GM18502 (cell line): ENCODE measurements at regions not wholly inside any gene's neighbourhood (a gene's known extent, or its start where the extent isn't known, plus 50 kb on each side); places are given as distances from the start of the nearest gene placed in this dataset.

Source experiments
- ATAC-seq: cut with Tn5 transposase; IDR thresholded peaks from one replicate; pipeline ENCODE4 v1.9.1; 2021; ENCODE audit warnings: mild to moderate bottlenecking; ENCODE audit not compliant: unreplicated experiment, poor library complexity

DNA sequence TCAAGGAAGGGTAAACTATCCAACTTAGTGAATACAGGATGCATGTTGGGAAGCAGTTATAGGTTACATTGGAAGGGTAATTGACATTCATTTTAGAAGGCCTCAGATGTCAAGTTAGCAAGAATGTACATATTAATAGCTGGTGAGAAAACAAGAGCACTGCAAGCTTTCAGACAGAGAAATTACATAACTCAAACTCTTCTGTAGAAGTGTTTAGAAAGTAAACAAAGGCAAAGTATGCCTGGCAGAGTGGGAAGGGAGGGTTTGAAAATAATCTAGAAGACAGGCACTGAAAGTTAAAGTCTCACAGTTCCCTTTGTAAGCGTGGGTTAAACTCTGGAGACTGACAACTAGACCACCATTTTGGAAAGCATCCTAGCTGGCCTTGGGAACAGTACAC, 406.2 kb downstream of the ANKRD50 start:
- ATAC-seq: no peak

DNA sequence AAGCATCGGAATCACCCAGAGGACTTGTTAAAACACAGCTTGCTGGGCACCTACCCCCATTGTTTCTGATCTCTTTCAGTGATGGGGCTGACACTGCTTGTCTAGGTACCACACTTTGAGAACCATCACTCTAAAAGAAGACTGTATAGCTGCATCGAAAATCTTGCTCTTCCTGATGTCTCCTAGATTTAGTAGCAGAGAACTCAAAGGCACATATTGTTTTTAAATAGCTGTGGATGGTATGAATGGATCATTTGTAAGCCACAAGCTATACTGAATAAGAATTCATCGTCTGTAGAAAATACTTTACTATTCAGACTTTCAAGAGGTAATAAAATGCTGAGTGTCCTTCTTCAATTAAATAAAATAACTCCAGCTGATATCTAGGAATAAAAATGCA, 405.4 kb downstream of the ANKRD50 start:
- no peak for ATAC-seq

DNA sequence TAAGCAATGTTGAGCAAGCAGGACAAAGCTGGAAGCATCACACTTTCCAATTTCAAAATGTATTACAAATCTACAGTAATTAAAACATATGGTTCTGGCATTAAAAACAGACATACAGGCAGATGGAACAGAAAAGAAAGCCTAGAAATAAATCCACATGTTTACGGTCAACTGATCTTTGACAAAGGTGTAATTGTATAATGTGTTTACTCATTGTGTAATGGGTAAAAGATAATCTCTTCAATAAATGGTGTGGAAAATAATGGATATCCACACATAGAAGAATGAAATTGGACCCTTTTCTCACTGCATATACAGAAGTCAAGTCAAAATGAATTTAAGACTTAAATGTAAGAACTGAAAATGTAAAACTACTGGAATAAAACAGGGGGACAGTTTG, 394.2 kb downstream of the ANKRD50 start:
- ATAC-seq: no peak

DNA sequence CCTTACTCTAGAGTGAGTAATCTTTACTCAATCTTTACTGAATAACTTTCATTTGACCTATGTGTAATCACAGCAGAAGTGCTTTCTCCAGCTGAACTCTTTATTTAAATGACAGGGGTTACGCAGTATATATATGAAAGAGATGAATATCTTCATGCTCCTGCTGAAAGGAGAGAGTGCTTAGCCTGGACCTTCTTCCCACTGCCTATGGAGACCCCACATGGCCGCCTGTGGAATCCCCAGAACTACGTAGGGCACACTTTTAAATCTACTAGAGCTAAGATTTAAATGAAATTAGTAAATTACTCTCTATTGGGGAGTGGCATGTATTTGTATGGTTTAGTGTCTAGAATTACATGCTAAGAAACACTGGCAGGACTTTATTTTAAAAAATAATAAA, 391.2 kb downstream of the ANKRD50 start:
- ATAC-seq: no peak

GRCh38 chr4:124322234-124323065, 390.1 kb downstream of the ANKRD50 start:
- ATAC-seq: peak; percentile 69

DNA sequence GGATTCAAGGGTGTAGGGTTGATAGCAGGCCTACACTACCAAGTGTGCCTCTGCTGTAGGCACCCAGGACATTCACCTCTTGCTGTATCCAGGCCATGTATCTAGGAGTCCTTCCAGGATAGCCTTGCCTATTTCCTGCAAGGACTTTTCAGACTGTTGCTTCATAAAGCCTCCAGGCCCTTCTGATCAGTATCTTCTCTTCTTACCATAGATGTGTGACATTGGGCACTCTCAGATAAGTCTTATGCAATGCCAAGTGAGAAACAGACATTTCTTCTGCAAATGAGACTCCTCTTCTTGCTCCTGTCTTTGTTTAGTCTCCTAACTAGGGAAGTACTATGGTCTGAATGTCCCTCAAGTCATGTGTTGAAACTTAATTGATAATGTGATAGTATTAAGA, 386.8 kb downstream of the ANKRD50 start:
- ATAC-seq: no peak

- no peak for ATAC-seq
These were observed 383.4 kb downstream of the ANKRD50 start for GRCh38 chr4:124329134-124329533.

DNA sequence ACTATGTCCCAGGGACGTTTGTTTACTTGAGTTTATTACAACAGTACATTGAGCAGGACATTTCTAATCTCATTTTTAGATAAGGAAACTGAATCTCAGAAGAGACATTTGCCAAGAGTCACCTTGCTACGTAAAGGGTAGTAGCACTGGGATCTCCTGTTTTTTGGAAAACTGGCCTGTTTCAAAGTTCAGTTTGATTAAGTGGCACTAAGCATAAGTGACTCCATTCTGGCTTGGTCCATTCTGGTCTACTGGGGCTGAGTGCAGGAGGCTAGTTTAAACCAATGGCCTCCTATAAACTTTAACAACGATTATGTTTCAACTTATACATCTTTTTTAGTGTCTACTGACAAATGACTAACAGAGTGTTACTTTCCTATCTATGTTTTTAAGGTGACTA, 382.5 kb downstream of the ANKRD50 start:
- ATAC-seq: no peak

- ATAC-seq: no peak
These were observed 380.8 kb downstream of the ANKRD50 start for GRCh38 chr4:124331781-124332180.

DNA sequence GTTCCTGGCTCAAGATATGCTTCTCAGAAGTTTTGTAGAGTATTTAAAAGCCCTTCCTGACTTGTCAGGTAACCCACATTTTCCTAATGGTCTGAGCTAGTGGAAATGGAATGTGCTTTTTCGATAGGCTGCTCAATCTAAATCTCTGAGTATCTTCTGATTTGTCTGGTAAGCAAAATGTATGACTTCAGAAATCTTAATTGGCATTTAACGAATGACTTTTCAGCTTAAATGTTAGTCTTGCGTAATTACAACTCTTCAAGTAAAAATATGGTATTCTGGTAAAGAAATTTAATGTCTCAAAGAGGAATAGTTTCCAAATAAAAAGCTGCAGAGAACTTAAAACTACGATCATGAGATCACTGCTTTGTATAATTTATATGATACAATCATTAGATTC, 379.1 kb downstream of the ANKRD50 start:
- no peak for ATAC-seq

- no peak for ATAC-seq
These were observed 378.4 kb downstream of the ANKRD50 start for GRCh38 chr4:124334119-124334518.

DNA sequence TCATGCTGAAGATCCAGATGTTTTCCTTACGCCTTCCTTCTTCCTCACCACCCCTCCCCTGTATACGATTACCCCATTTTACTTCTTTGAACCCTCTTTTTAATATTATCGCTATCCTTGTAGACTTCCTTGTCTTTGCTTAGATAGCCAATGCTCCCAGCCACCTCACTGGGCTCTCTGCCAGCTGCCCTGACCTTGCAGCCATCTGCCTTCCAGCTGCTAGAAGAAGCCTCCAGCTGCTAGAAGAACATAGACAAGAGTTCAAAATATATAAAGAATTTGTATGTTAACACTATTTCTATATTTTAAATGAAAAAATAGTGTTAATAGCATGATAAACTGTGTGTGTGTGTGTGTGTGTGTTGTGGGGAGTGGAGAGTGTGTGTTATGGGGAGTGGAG, 374.7 kb downstream of the ANKRD50 start:
- no peak for ATAC-seq

DNA sequence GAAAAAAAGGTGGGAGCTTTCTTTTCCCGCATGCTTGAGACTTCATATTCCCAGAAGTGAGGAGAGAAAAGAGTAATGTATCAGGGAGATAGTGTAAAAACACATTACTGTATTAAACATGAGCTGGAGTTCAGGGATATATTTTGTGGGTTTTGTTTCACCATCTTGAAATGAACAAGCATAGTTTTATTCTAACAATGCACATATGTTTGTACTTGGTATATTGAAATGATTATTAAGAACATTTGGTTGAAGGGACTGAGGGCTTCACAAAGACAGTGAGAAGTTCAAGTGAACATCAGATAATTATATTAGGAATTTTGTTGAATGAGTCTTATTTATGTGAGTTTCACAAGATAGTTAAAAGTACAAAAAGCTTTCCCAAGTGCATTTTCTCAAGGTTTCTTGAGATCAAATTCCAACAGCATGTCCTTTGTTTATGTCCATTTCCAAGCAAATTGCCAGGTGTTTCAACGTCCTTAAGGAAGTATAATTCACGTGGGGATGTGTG, 368.8 kb downstream of the ANKRD50 start:
- no peak for ATAC-seq

DNA sequence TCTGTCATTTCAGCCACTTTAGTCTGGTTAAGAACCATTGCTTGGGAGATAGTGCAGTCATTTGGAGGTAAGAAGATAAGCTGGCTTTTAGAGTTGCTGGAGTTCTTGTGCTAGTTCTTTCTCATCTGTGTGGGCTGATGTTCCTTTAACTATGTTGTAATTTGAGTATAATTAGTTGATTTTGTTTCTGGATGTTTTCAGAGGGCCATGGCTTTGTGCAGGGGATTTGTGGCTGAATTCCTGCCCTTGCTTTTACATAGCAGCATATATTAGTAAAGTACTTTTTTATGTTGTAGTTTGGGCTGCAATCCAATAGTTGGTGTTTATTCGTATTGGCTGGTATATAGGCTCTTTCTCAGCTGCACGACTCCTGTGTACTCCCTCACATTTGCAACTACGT, 339.6 kb downstream of the ANKRD50 start:
- ATAC-seq: no peak

DNA sequence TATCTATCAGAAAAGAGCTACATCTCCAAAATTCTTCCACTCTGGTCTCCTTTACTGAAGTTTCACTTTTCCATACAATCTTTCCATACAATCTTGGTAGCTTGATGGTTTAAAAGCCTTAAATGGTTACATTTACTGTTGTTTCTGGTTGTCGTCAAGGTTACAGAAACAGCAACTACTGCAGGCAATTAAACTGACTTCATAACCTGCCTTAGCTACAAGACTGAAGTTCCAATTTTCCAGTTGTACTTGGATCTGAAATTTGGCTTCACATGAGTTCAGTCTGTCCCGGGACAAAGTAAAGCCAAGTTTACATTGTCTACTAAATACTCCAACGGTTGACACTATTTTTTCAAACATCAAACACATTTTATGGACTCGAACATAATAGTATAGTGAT, 326.4 kb downstream of the ANKRD50 start:
- no peak for ATAC-seq

DNA sequence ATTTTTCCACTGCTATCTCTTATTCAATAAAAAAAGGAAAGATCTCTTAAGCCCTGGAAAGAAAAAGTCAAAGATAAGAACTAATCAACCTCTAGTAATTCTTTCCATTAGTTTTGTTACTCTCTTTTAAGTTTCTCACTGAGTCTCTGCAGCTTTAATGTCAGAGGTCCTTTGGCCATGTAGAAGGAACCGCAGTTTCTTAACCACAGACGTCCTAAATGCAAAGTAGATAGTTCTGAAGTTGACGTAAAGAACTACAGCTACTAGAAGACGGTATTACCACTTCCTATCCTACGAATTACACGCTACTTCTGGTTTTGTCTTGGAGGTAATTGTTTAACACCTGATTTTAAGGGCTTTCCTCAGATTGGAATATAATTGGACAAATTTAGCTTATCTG, 325.9 kb downstream of the ANKRD50 start:
- peak; percentile 81 for ATAC-seq

DNA sequence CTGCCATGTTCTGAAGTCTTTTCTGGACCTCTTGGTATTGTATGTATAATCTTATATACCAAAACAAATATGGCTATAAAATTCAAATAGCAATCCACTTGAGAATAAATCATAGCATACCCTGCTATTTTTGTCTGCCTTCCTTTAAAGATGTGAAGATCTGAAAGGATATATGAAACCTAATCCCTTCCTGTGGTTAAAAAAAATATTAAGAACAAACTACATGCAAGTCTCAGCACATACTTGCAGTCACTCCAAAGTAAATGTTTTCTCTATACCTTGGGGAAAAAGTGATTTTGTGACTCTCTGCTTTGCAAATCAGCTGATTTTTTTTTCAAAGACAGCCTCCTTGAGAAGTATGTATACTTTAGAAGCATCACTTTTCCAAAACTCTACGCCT, 322.9 kb downstream of the ANKRD50 start:
- no peak for ATAC-seq

DNA sequence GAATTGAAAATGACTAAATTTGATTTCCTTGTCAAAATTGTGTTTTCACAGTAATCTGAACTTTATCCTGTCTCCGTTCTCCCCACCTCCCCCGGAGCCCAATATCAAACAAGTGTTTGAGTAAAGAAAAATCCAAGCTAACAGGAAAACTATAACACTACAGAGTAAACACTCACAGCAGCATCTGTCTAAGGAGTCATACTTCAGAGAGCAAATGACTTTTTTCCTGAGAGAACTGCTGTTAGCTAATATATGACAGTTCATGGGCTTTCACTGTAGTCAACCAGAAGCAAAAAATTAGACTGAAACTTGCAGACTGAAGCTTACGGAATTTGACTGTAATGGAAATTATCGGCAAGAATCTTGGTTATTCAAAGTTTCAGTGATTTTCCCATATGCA, 321.7 kb downstream of the ANKRD50 start:
- no peak for ATAC-seq

- no peak for ATAC-seq
These were observed 316.2 kb downstream of the ANKRD50 start for GRCh38 chr4:124396333-124396732.

GRCh38 chr4:124401606-124402005, 310.9 kb downstream of the ANKRD50 start:
- no peak for ATAC-seq

DNA sequence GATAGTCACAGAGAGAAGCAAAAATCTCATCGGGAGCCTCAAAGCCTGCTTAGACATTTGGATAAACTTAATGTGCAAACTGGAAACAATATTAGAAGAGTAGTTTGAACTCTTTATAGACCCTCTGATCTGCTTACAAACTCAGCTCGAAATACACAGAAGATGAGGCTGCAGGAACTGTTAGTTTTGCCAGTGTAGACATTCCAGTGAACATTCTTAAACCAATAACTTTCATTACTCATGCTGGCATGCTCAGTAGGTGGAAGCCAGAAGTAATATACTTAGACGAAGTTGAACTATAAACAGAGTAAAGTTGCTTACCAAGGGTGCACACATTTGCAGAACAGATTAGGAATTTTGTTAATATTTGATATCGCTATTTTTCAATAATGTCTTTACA, 303.5 kb downstream of the ANKRD50 start:
- ATAC-seq: no peak
